GM23338 (cell line): ENCODE measurements at regions not wholly inside any gene's neighbourhood (a gene's known extent, or its start where the extent isn't known, plus 50 kb on each side); places are given as distances from the start of the nearest gene placed in this dataset.
"Not testable (repeated sequence)": the region's sequence is repeated elsewhere in the genome, so short reads cannot be mapped to it uniquely, and the experiment has no call there.

Source experiments
- ATAC-seq: fragments of 200-7000 bp; cut with Tn5 transposase; 3 replicates; pipeline ENCODE4 v1.9.1; 2020
- DNase-seq: peaks from one replicate; pipeline ENCODE4 v3.0.0-alpha.2; 2015; ENCODE audit warnings: low spot score
- H2AFZ ChIP-seq: fragments of 200-600 bp; sonication (generic); 2 replicates; pipeline ENCODE4 v1.8.0; 2016; ENCODE audit warnings: antibody characterized with exemption, mild to moderate bottlenecking, moderate library complexity
- H3F3A ChIP-seq: fragments of 200-600 bp; sonication (generic); replicated peaks from 2 replicates; pipeline ENCODE4 v1.8.0; 2017; ENCODE audit warnings: antibody characterized with exemption, mixed run types, low read depth
- H3K27ac ChIP-seq: fragments of 200-600 bp; sonication (generic); 2 replicates; pipeline ENCODE4 v1.6.1; 2016; ENCODE audit warnings: low read depth
- H3K27me3 ChIP-seq: fragments of 200-600 bp; sonication (generic); 2 replicates; pipeline ENCODE4 v1.8.0; 2016; ENCODE audit warnings: mild to moderate bottlenecking, mixed run types, moderate library complexity; ENCODE audit not compliant: insufficient read depth
- H3K36me3 ChIP-seq: fragments of 200-600 bp; sonication (generic); 2 replicates; pipeline ENCODE4 v1.8.0; 2016; ENCODE audit warnings: mild to moderate bottlenecking; ENCODE audit not compliant: insufficient read depth
- H3K4me1 ChIP-seq: fragments of 200-600 bp; sonication (generic); 2 replicates; pipeline ENCODE4 v1.8.0; 2016; ENCODE audit warnings: mild to moderate bottlenecking, moderate library complexity; ENCODE audit not compliant: insufficient read depth
- H3K4me2 ChIP-seq: fragments of 200-600 bp; sonication (generic); 2 replicates; pipeline ENCODE4 v1.7.1; 2017; ENCODE audit warnings: mixed run types
- H3K4me3 ChIP-seq: fragments of 200-600 bp; sonication (generic); 2 replicates; pipeline ENCODE4 v1.6.1; 2016; ENCODE audit warnings: mixed run types
- H3K79me2 ChIP-seq: fragments of 200-600 bp; sonication (generic); replicated peaks from 2 replicates; pipeline ENCODE4 v1.8.0; 2017; ENCODE audit warnings: mild to moderate bottlenecking; ENCODE audit not compliant: insufficient read depth
- H3K9me2 ChIP-seq: fragments of 200-600 bp; sonication (generic); 2 replicates; pipeline ENCODE4 v1.8.0; 2017; ENCODE audit not compliant: insufficient read depth
- H4K20me1 ChIP-seq: fragments of 200-600 bp; sonication (generic); replicated peaks from 2 replicates; pipeline ENCODE4 v1.8.0; 2017; ENCODE audit warnings: mild to moderate bottlenecking; ENCODE audit not compliant: insufficient read depth
- H3K27ac Mint-ChIP-seq: 2 replicates; pipeline ENCODE4 v1.8.0; 2020; ENCODE audit warnings: inconsistent platforms, mild to moderate bottlenecking, moderate library complexity, mixed read lengths
- H3K27me3 Mint-ChIP-seq: 3 replicates; pipeline ENCODE4 v1.8.0; 2022; ENCODE audit warnings: low read depth, mild to moderate bottlenecking, moderate library complexity, mixed read lengths, inconsistent platforms; ENCODE audit not compliant: insufficient read depth, poor library complexity
- H3K36me3 Mint-ChIP-seq: 3 replicates; pipeline ENCODE4 v1.8.0; 2021; ENCODE audit warnings: low read depth, mild to moderate bottlenecking, inconsistent platforms, moderate library complexity, mixed read lengths
- H3K4me1 Mint-ChIP-seq: 3 replicates; pipeline ENCODE4 v1.8.0; 2020; ENCODE audit warnings: mild to moderate bottlenecking, inconsistent platforms, mixed read lengths
- H3K4me3 Mint-ChIP-seq: 3 replicates; pipeline ENCODE4 v1.8.0; 2021; ENCODE audit warnings: moderate library complexity, mild to moderate bottlenecking, inconsistent platforms, mixed read lengths
- H3K9me3 Mint-ChIP-seq: 3 replicates; pipeline ENCODE4 v1.8.0; 2020; ENCODE audit warnings: moderate library complexity, mild to moderate bottlenecking, inconsistent platforms, mixed read lengths
- CREB1 ChIP-seq: fragments of 250-450 bp; sonication (Bioruptor Pico); IDR thresholded peaks from 2 replicates; pipeline ENCODE4 v1.5.0; 2020; ENCODE audit warnings: low read depth, mild to moderate bottlenecking, moderate library complexity
- EZH2 ChIP-seq: fragments of 200-600 bp; sonication (generic); IDR thresholded peaks from one replicate; pipeline ENCODE4 v1.8.0; 2017; ENCODE audit warnings: antibody characterized with exemption, mild to moderate bottlenecking, low read depth; ENCODE audit not compliant: unreplicated experiment
- EZH2phosphoT487 ChIP-seq: fragments of 200-600 bp; sonication (generic); IDR thresholded peaks from one replicate; pipeline ENCODE4 v1.8.1; 2018; ENCODE audit warnings: antibody characterized with exemption; ENCODE audit not compliant: unreplicated experiment
- JUNB ChIP-seq: IDR thresholded peaks from one replicate; pipeline ENCODE4 v1.6.1; 2016; ENCODE audit warnings: antibody characterized with exemption; ENCODE audit not compliant: unreplicated experiment
- NANOG ChIP-seq: IDR thresholded peaks from 2 replicates; pipeline ENCODE4 v1.6.1; 2016; ENCODE audit warnings: antibody characterized with exemption, borderline replicate concordance
- POLR2AphosphoS5 ChIP-seq: IDR thresholded peaks from 2 replicates; pipeline ENCODE4 v1.6.1; 2016; ENCODE audit warnings: antibody characterized with exemption, low read depth
- STAT1 ChIP-seq: IDR thresholded peaks from one replicate; pipeline ENCODE4 v1.6.1; 2016; ENCODE audit warnings: antibody characterized with exemption; ENCODE audit not compliant: unreplicated experiment
- ZNF114 ChIP-seq: fragments of 250-450 bp; sonication (Bioruptor Pico); IDR thresholded peaks from 2 replicates; pipeline ENCODE4 v1.5.0; 2020; ENCODE audit warnings: mild to moderate bottlenecking, moderate library complexity
- ZNF331 ChIP-seq: fragments of 250-450 bp; sonication (Bioruptor Pico); IDR thresholded peaks from 2 replicates; pipeline ENCODE4 v1.5.0; 2020; ENCODE audit warnings: low read depth, mild to moderate bottlenecking, moderate library complexity
- TF ChIP-seq, protein P1 (sequence below), 2 experiments: fragments of 200-600 bp in 1 of 2; sonication (generic) in 1 of 2; conservative IDR thresholded peaks; 2 replicates each; pipeline versions ENCODE4 v1.5.1 to v1.6.1; 2016 to 2017; ENCODE audit warnings: antibody characterized with exemption in 2 of 2, low read depth in 2 of 2, mild to moderate bottlenecking in 2 of 2, moderate library complexity in 1 of 2
- TF ChIP-seq, protein P2 (sequence below): fragments of 250-450 bp; sonication (Bioruptor Pico); IDR thresholded peaks from 2 replicates; pipeline ENCODE4 v1.5.0; 2020; ENCODE audit warnings: mild to moderate bottlenecking, moderate library complexity
- TF ChIP-seq, protein P3 (sequence below): IDR thresholded peaks from 2 replicates; pipeline ENCODE4 v1.6.1; 2016; ENCODE audit warnings: antibody characterized with exemption

DNA sequence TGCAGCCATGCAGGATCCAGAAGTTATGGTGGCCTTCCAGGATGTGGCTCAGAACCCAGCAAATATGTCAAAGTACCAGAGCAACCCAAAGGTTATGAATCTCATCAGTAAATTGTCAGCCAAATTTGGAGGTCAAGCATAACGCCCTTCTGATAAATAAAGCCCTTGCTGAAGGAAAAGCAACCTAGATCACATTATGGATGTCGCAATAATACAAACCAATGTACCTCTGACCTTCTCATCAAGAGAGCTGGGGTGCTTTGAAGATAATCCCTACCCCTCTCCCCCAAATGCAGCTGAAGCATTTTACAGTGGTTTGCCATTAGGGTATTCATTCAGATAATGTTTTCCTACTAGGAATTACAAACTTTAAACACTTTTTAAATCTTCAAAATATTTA lies 157.8 kb downstream of the KCNRG start:
- not testable (repeated sequence) for H3K4me2 ChIP-seq, H3K4me1 Mint-ChIP-seq, H3K4me3 ChIP-seq

DNA sequence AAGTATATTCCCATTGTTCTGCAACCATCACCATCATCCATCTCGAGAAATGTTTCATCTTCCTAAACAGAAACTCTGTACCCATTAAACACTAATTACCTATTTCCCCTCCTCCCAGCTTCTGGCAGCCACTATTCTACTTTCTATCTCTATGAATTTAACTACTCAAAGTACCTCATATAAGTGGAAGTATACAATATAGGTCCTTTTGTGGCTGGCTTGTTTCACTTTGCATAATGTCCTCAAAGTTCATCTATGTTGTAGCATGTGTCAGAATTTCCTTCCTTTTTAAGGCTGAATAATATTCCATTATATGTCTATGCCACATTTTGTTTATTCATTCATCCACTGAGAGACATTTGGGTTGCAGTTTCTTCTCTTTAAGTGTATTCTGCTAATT lies 159.4 kb downstream of the KCNRG start:
- Mint-ChIP-seq H3K4me3 (no peak overlapping the region), H3K9me3 (no peaks in the 10 kb centered on the region), H3K36me3 (no peaks in the 10 kb centered on the region), H3K4me1 (peaks cover 3% of the 10 kb centered on the region), H3K27ac (no peak overlapping the region), H3K27me3 (peaks cover 2% of the 10 kb centered on the region)
- Histone ChIP-seq H3K36me3 (no peaks in the 10 kb centered on the region), H4K20me1 (no peaks in the 10 kb centered on the region), H3K9me2 (0 out of 2 replicates have a peak, but pooled peaks cover 3% of the 10 kb centered on the region), H3K4me2 (no peak overlapping the region), H3K27me3 (no peaks in the 10 kb centered on the region), H3K79me2 (no peaks in the 10 kb centered on the region), H2AFZ (no peak overlapping the region), H3K4me1 (no peaks in the 10 kb centered on the region), H3F3A (no peaks in the 10 kb centered on the region), H3K27ac (no peak overlapping the region), H3K4me3 (no peak overlapping the region)
- ATAC-seq (no peak), DNase-seq (no peak)
- TF ChIP-seq NANOG (no peak), ZNF114 (CRISPR knock-in tag) (no peak), POLR2AphosphoS5 (no peak), ZNF331 (no peak), EZH2 (no peak), JUNB (no peak), CREB1 (no peak), STAT1 (no peak), EZH2phosphoT487 (no peak)
- TF ChIP-seq, protein P1, sequence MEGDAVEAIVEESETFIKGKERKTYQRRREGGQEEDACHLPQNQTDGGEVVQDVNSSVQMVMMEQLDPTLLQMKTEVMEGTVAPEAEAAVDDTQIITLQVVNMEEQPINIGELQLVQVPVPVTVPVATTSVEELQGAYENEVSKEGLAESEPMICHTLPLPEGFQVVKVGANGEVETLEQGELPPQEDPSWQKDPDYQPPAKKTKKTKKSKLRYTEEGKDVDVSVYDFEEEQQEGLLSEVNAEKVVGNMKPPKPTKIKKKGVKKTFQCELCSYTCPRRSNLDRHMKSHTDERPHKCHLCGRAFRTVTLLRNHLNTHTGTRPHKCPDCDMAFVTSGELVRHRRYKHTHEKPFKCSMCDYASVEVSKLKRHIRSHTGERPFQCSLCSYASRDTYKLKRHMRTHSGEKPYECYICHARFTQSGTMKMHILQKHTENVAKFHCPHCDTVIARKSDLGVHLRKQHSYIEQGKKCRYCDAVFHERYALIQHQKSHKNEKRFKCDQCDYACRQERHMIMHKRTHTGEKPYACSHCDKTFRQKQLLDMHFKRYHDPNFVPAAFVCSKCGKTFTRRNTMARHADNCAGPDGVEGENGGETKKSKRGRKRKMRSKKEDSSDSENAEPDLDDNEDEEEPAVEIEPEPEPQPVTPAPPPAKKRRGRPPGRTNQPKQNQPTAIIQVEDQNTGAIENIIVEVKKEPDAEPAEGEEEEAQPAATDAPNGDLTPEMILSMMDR (conservative IDR thresholded peaks at IDR 0.05; ENCODE audit: low read depth in 2 of 2) = no peak
- TF ChIP-seq, protein P2, sequence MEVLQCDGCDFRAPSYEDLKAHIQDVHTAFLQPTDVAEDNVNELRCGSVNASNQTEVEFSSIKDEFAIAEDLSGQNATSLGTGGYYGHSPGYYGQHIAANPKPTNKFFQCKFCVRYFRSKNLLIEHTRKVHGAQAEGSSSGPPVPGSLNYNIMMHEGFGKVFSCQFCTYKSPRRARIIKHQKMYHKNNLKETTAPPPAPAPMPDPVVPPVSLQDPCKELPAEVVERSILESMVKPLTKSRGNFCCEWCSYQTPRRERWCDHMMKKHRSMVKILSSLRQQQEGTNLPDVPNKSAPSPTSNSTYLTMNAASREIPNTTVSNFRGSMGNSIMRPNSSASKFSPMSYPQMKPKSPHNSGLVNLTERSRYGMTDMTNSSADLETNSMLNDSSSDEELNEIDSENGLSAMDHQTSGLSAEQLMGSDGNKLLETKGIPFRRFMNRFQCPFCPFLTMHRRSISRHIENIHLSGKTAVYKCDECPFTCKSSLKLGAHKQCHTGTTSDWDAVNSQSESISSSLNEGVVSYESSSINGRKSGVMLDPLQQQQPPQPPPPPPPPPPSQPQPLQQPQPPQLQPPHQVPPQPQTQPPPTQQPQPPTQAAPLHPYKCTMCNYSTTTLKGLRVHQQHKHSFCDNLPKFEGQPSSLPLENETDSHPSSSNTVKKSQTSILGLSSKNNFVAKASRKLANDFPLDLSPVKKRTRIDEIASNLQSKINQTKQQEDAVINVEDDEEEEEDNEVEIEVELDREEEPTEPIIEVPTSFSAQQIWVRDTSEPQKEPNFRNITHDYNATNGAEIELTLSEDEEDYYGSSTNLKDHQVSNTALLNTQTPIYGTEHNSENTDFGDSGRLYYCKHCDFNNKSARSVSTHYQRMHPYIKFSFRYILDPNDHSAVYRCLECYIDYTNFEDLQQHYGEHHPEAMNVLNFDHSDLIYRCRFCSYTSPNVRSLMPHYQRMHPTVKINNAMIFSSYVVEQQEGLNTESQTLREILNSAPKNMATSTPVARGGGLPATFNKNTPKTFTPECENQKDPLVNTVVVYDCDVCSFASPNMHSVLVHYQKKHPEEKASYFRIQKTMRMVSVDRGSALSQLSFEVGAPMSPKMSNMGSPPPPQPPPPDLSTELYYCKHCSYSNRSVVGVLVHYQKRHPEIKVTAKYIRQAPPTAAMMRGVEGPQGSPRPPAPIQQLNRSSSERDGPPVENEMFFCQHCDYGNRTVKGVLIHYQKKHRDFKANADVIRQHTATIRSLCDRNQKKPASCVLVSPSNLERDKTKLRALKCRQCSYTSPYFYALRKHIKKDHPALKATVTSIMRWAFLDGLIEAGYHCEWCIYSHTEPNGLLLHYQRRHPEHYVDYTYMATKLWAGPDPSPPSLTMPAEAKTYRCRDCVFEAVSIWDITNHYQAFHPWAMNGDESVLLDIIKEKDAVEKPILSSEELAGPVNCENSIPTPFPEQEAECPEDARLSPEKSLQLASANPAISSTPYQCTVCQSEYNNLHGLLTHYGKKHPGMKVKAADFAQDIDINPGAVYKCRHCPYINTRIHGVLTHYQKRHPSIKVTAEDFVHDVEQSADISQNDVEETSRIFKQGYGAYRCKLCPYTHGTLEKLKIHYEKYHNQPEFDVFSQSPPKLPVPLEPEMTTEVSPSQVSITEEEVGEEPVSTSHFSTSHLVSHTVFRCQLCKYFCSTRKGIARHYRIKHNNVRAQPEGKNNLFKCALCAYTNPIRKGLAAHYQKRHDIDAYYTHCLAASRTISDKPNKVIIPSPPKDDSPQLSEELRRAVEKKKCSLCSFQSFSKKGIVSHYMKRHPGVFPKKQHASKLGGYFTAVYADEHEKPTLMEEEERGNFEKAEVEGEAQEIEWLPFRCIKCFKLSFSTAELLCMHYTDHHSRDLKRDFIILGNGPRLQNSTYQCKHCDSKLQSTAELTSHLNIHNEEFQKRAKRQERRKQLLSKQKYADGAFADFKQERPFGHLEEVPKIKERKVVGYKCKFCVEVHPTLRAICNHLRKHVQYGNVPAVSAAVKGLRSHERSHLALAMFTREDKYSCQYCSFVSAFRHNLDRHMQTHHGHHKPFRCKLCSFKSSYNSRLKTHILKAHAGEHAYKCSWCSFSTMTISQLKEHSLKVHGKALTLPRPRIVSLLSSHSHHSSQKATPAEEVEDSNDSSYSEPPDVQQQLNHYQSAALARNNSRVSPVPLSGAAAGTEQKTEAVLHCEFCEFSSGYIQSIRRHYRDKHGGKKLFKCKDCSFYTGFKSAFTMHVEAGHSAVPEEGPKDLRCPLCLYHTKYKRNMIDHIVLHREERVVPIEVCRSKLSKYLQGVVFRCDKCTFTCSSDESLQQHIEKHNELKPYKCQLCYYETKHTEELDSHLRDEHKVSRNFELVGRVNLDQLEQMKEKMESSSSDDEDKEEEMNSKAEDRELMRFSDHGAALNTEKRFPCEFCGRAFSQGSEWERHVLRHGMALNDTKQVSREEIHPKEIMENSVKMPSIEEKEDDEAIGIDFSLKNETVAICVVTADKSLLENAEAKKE = no peak
- TF ChIP-seq, protein P3, sequence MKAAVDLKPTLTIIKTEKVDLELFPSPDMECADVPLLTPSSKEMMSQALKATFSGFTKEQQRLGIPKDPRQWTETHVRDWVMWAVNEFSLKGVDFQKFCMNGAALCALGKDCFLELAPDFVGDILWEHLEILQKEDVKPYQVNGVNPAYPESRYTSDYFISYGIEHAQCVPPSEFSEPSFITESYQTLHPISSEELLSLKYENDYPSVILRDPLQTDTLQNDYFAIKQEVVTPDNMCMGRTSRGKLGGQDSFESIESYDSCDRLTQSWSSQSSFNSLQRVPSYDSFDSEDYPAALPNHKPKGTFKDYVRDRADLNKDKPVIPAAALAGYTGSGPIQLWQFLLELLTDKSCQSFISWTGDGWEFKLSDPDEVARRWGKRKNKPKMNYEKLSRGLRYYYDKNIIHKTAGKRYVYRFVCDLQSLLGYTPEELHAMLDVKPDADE = no peak

More for the DNA sequence above, 157.8 kb downstream of the KCNRG start:
- H2AFZ ChIP-seq, H3K27ac ChIP-seq, H3K9me2 ChIP-seq, H3K27me3 Mint-ChIP-seq, H3K4me1 ChIP-seq, H4K20me1 ChIP-seq, H3K27ac Mint-ChIP-seq, H3F3A ChIP-seq, H3K27me3 ChIP-seq, H3K79me2 ChIP-seq, H3K36me3 ChIP-seq, DNase-seq, H3K9me3 Mint-ChIP-seq, H3K4me3 Mint-ChIP-seq, H3K36me3 Mint-ChIP-seq, ATAC-seq: not testable (repeated sequence)
